HG03095 (cell line): ENCODE measurements at regions not wholly inside any gene's neighbourhood (a gene's known extent, or its start where the extent isn't known, plus 50 kb on each side); places are given as distances from the start of the nearest gene placed in this dataset.
"Not testable (repeated sequence)": the region's sequence is repeated elsewhere in the genome, so short reads cannot be mapped to it uniquely, and the experiment has no call there.

Source experiments
- ATAC-seq: cut with Tn5 transposase; IDR thresholded peaks from one replicate; pipeline ENCODE4 v1.9.1; 2021; ENCODE audit warnings: moderate library complexity; ENCODE audit not compliant: unreplicated experiment

DNA sequence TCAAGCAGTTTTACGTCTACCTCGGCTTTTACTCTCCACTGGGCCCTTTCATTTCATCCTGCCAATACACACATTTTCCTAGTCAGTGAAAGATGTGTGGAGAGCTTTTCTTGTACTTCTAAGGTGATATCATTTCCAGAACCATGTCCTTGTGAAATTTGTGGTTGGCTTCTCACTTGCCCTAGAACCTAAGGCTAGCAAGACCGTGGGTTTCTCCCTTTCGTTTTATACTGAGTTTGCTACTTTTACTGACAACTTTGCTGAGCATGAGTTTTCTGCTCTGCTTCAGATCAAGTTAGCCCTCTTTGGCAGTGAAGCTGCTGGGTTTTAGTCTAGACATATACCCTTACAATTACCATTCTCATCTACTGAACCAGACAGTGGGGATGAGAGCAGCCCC, 95.7 kb upstream of the FRMPD4 start:
- ATAC-seq, result no peak

GRCh38 chrX:12052109-12052508, 86.2 kb upstream of the FRMPD4 start:
- ATAC-seq, result no peak

GRCh38 chrX:12058087-12058486, 80.2 kb upstream of the FRMPD4 start:
- ATAC-seq, result no peak

- no peak for ATAC-seq
These were observed 77.6 kb upstream of the FRMPD4 start for GRCh38 chrX:12060489-12061260.

GRCh38 chrX:12065251-12065650, 73.0 kb upstream of the FRMPD4 start:
- no peak for ATAC-seq

- no peak for ATAC-seq
These were observed 62.2 kb upstream of the FRMPD4 start for GRCh38 chrX:12076046-12076445.

DNA sequence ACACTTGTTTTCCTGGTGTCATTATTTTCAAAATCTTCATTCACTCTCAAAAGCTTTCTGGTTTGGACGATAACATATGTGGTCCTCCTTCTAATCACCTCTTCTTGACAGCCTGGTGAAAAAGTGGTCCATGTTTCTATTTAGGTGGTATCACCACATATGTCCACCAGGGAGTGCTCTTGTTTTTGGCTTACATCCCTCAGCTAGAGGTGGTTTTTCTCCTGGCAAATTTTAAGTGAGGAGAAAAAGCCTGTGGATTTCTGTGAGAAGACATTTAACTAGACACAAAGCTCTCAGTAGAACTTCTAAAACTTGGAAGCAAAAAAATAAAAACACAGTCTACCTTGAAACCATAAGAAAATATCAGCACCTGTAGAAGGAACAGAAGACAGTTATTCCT, 58.0 kb upstream of the FRMPD4 start:
- ATAC-seq, result no peak

- ATAC-seq, result not testable (repeated sequence)
These were observed 55.3 kb upstream of the FRMPD4 start for GRCh38 chrX:12082959-12083358.
